K562 (cell line): ENCODE measurements at regions not wholly inside any gene's neighbourhood (a gene's known extent, or its start where the extent isn't known, plus 50 kb on each side); places are given as distances from the start of the nearest gene placed in this dataset.
"Not testable (repeated sequence)": the region's sequence is repeated elsewhere in the genome, so short reads cannot be mapped to it uniquely, and the experiment has no call there.

Experiments used
- CTCF ChIP-seq, 3 experiments: IDR thresholded peaks in 2 of 3; conservative IDR thresholded peaks in 1 of 3; 2 replicates each; pipeline ENCODE4 v1.5.1; 2011 to 2012; ENCODE audit warnings: low read length in 3 of 3, mild to moderate bottlenecking in 3 of 3, control low read depth in 2 of 3, improper control_type of control experiment in 1 of 3, inconsistent platforms in 1 of 3, low read depth in 1 of 3, mixed read lengths in 1 of 3, moderate library complexity in 1 of 3; ENCODE audit not compliant: insufficient read depth in 2 of 3
- MNT ChIP-seq, 2 experiments: fragments of 450-650 bp; conservative IDR thresholded peaks; 2 replicates each; pipeline ENCODE4 v1.6.1; 2017; ENCODE audit warnings: mild to moderate bottlenecking in 2 of 2, moderate library complexity in 2 of 2
- POLR2AphosphoS5 ChIP-seq: IDR thresholded peaks from 2 replicates; pipeline ENCODE4 v1.6.1; 2011; ENCODE audit warnings: mild to moderate bottlenecking, low read depth, low read length, moderate library complexity; ENCODE audit not compliant: control insufficient read depth, insufficient read depth
- RAD21 ChIP-seq, 2 experiments: fragments of 250-450 bp in 1 of 2; fragments of 450-650 bp in 1 of 2; sonication (Bioruptor Pico) in 1 of 2; formaldehyde crosslinking in 1 of 2; IDR thresholded peaks in 1 of 2; conservative IDR thresholded peaks in 1 of 2; 2 replicates each; pipeline versions ENCODE4 v1.4.0 to v1.8.0; 2020 to 2022; ENCODE audit warnings: mild to moderate bottlenecking in 2 of 2, moderate library complexity in 1 of 2
- RHOXF2B ChIP-seq: fragments of 250-450 bp; sonication (Bioruptor Pico); conservative IDR thresholded peaks from 2 replicates; pipeline ENCODE4 v1.5.1; 2021
- TF ChIP-seq, protein P1 (sequence below), 3 experiments: fragments of 200-800 bp in 1 of 3; fragments of 250-450 bp in 1 of 3; fragments of 450-650 bp in 1 of 3; sonication (Bioruptor Pico) in 1 of 3; sonication (Bioruptor generic) in 1 of 3; formaldehyde crosslinking in 1 of 3; IDR thresholded peaks; 2 replicates each; pipeline versions ENCODE4 v1.6.1 to v1.8.0; 2016 to 2022; ENCODE audit warnings: mild to moderate bottlenecking in 2 of 3, missing genetic modification characterization in 2 of 3, missing compliant biosample characterization in 1 of 3, moderate library complexity in 1 of 3
- TF ChIP-seq, protein P2 (sequence below): fragments of 450-650 bp; IDR thresholded peaks from 2 replicates; pipeline ENCODE4 v1.6.1; 2017; ENCODE audit warnings: antibody characterized with exemption

GRCh38 chr17:33723736-33724135 lies 430.6 kb upstream of the ASIC2 start:
- TF ChIP-seq RHOXF2B (CRISPR knock-in tag); MNT (conservative IDR thresholded peaks at IDR 0.05); RAD21 (CRISPR knock-in tag; conservative IDR thresholded peaks at IDR 0.05 in 1 of 2, IDR thresholded peaks at IDR 0.05 in 1 of 2); POLR2AphosphoS5; CTCF (IDR thresholded peaks at IDR 0.05 in 2 of 3, conservative IDR thresholded peaks at IDR 0.05 in 1 of 3; ENCODE audit: insufficient read depth in 2 of 3, low read depth in 1 of 3, low read length in 3 of 3): not testable (repeated sequence)
- TF ChIP-seq, protein P1, sequence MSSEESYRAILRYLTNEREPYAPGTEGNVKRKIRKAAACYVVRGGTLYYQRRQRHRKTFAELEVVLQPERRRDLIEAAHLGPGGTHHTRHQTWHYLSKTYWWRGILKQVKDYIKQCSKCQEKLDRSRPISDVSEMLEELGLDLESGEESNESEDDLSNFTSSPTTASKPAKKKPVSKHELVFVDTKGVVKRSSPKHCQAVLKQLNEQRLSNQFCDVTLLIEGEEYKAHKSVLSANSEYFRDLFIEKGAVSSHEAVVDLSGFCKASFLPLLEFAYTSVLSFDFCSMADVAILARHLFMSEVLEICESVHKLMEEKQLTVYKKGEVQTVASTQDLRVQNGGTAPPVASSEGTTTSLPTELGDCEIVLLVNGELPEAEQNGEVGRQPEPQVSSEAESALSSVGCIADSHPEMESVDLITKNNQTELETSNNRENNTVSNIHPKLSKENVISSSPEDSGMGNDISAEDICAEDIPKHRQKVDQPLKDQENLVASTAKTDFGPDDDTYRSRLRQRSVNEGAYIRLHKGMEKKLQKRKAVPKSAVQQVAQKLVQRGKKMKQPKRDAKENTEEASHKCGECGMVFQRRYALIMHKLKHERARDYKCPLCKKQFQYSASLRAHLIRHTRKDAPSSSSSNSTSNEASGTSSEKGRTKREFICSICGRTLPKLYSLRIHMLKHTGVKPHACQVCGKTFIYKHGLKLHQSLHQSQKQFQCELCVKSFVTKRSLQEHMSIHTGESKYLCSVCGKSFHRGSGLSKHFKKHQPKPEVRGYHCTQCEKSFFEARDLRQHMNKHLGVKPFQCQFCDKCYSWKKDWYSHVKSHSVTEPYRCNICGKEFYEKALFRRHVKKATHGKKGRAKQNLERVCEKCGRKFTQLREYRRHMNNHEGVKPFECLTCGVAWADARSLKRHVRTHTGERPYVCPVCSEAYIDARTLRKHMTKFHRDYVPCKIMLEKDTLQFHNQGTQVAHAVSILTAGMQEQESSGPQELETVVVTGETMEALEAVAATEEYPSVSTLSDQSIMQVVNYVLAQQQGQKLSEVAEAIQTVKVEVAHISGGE (CRISPR knock-in tag; IDR thresholded peaks at IDR 0.05) = not testable (repeated sequence)
- TF ChIP-seq, protein P2, sequence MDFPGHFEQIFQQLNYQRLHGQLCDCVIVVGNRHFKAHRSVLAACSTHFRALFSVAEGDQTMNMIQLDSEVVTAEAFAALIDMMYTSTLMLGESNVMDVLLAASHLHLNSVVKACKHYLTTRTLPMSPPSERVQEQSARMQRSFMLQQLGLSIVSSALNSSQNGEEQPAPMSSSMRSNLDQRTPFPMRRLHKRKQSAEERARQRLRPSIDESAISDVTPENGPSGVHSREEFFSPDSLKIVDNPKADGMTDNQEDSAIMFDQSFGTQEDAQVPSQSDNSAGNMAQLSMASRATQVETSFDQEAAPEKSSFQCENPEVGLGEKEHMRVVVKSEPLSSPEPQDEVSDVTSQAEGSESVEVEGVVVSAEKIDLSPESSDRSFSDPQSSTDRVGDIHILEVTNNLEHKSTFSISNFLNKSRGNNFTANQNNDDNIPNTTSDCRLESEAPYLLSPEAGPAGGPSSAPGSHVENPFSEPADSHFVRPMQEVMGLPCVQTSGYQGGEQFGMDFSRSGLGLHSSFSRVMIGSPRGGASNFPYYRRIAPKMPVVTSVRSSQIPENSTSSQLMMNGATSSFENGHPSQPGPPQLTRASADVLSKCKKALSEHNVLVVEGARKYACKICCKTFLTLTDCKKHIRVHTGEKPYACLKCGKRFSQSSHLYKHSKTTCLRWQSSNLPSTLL = not testable (repeated sequence)
